ENCODE measurements at regions not wholly inside any gene's neighbourhood (a gene's known extent, or its start where the extent isn't known, plus 50 kb on each side); places are given as distances from the start of the nearest gene placed in this dataset.

DNA sequence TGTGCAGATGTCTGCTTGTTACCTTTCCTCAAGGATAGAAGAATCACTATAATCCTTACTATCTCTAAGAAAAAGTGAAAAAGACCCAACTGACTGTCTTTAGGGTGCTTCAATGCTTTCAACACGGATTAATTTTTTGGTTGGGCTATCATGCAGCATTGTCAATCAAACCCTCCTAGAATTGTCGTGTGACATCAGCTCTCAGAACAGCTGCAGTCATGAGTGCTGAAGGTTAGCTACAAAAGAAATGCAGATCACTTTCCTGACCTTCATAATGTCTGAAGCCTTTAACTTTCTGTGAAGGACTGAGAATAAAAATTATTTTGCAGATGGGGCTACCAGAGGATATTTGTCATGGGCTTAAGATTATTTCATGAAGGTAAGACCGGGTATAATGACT lies 107.9 kb upstream of the EFNA5 start:
- TF ChIP-seq, protein P1, sequence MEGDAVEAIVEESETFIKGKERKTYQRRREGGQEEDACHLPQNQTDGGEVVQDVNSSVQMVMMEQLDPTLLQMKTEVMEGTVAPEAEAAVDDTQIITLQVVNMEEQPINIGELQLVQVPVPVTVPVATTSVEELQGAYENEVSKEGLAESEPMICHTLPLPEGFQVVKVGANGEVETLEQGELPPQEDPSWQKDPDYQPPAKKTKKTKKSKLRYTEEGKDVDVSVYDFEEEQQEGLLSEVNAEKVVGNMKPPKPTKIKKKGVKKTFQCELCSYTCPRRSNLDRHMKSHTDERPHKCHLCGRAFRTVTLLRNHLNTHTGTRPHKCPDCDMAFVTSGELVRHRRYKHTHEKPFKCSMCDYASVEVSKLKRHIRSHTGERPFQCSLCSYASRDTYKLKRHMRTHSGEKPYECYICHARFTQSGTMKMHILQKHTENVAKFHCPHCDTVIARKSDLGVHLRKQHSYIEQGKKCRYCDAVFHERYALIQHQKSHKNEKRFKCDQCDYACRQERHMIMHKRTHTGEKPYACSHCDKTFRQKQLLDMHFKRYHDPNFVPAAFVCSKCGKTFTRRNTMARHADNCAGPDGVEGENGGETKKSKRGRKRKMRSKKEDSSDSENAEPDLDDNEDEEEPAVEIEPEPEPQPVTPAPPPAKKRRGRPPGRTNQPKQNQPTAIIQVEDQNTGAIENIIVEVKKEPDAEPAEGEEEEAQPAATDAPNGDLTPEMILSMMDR (IDR thresholded peaks at IDR 0.05; ENCODE audit: poor library complexity): no peak
- TF ChIP-seq EZH2 (IDR thresholded peaks at IDR 0.05; ENCODE audit: borderline replicate concordance) (no peak), EZH2phosphoT487 (IDR thresholded peaks at IDR 0.05; ENCODE audit: low read depth, severe bottlenecking, unreplicated experiment) (no peak)
- H3K4me2 ChIP-seq: no peak overlapping the region
- WGBS (ENCODE audit: low lambda C conversion rate, missing lambda C conversion rate): 86% methylated on average over 3 of the region's 3 CpGs

DNA sequence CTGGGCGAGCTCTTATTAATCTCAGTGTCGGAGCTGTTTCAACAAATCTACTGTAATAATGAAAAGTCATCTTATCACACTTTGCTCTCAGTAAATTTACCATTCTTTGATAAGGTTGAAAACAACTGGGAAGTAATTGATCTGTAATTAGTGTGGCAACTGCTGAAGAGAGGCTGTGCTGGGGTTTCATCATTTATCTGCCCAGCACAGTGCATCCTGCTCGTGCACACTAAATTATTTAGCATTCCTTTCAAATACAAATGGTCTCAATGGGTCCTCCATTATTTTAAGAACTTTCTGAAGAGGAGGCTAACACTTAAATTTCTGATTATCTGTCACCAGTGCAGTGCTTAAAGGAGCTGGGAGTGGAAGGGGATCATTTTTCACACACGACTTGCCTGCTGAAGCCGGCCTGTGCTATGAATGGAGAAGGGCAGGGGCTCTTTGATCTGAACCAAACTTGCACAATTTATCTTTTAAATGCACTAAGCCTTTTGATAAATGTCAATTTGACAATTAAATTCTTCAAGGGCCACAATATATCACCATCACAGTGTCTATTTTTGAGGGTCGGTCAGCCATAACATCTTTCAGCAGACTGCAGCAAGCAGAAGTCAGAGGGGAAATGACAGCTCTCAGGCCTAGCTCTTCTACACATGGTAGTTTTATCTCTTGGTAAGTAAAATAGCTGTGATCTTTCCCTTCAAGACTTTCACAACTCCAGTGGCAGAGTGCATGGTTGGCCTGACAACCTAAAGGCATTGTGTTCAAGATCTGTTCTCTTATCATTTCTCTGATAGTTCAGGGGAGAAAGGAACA lies 106.4 kb upstream of the EFNA5 start:
- Histone ChIP-seq H3K4me3 (no peak overlapping the region), H3K9me3 (ENCODE audit: low read depth) (no peaks in the 10 kb centered on the region), H3K4me1 (ENCODE audit: insufficient read depth) (peaks cover 3% of the 10 kb centered on the region), H2AFZ (no peak overlapping the region), H3K9me2 (replicated peaks; ENCODE audit: insufficient read depth) (no peaks in the 10 kb centered on the region), H3K36me3 (replicated peaks; ENCODE audit: insufficient read depth, low read depth) (no peaks in the 10 kb centered on the region), H4K20me1 (ENCODE audit: insufficient read depth, poor library complexity, severe bottlenecking) (no peaks in the 10 kb centered on the region), H3K27ac (no peak overlapping the region), H3K4me2 (no peak overlapping the region), H3K79me2 (no peaks in the 10 kb centered on the region), H3K27me3 (no peaks in the 10 kb centered on the region)
- 53% methylated on average over 6 of the region's 6 CpGs for WGBS (ENCODE audit: low lambda C conversion rate, missing lambda C conversion rate)
- no peak for TF ChIP-seq EZH2phosphoT487 (IDR thresholded peaks at IDR 0.05; ENCODE audit: low read depth, severe bottlenecking, unreplicated experiment)
- DNase-seq (ENCODE audit: low spot score): no peak

More for the DNA sequence above, 107.9 kb upstream of the EFNA5 start:
- Histone ChIP-seq H3K9me2 (replicated peaks; ENCODE audit: insufficient read depth) (no peaks in the 10 kb centered on the region), H3K36me3 (replicated peaks; ENCODE audit: insufficient read depth, low read depth) (no peaks in the 10 kb centered on the region), H3K9me3 (ENCODE audit: low read depth) (no peaks in the 10 kb centered on the region), H3K79me2 (no peaks in the 10 kb centered on the region), H3K4me1 (ENCODE audit: insufficient read depth) (peaks cover 14% of the 10 kb centered on the region), H2AFZ (no peak overlapping the region), H4K20me1 (ENCODE audit: insufficient read depth, poor library complexity, severe bottlenecking) (no peaks in the 10 kb centered on the region), H3K27me3 (no peaks in the 10 kb centered on the region), H3K27ac (no peak overlapping the region), H3K4me3 (no peak overlapping the region)
- no peak for DNase-seq (ENCODE audit: low spot score)

GRCh38 chr5:107776506-107776905 lies 105.8 kb upstream of the EFNA5 start:
- TF ChIP-seq, protein P1 (IDR thresholded peaks at IDR 0.05; ENCODE audit: poor library complexity): no peak
- TF ChIP-seq EZH2phosphoT487 (IDR thresholded peaks at IDR 0.05; ENCODE audit: low read depth, severe bottlenecking, unreplicated experiment) (no peak), EZH2 (IDR thresholded peaks at IDR 0.05; ENCODE audit: borderline replicate concordance) (no peak)
- H4K20me1 ChIP-seq (ENCODE audit: insufficient read depth, poor library complexity, severe bottlenecking): no peaks in the 10 kb centered on the region
- no peaks in the 10 kb centered on the region for H3K27me3 ChIP-seq
- 57% methylated on average over 3 of the region's 3 CpGs for WGBS (ENCODE audit: low lambda C conversion rate, missing lambda C conversion rate)
- peaks cover 3% of the 10 kb centered on the region for H3K4me1 ChIP-seq (ENCODE audit: insufficient read depth)
- no peak overlapping the region for H3K27ac ChIP-seq
- H3K79me2 ChIP-seq: no peaks in the 10 kb centered on the region
- no peaks in the 10 kb centered on the region for H3K9me3 ChIP-seq (ENCODE audit: low read depth)
- H2AFZ ChIP-seq: no peak overlapping the region
- H3K4me3 ChIP-seq: no peak overlapping the region
- no peaks in the 10 kb centered on the region for H3K9me2 ChIP-seq (replicated peaks; ENCODE audit: insufficient read depth)
- no peak for DNase-seq (ENCODE audit: low spot score)
- no peaks in the 10 kb centered on the region for H3K36me3 ChIP-seq (replicated peaks; ENCODE audit: insufficient read depth, low read depth)
- no peak overlapping the region for H3K4me2 ChIP-seq

DNA sequence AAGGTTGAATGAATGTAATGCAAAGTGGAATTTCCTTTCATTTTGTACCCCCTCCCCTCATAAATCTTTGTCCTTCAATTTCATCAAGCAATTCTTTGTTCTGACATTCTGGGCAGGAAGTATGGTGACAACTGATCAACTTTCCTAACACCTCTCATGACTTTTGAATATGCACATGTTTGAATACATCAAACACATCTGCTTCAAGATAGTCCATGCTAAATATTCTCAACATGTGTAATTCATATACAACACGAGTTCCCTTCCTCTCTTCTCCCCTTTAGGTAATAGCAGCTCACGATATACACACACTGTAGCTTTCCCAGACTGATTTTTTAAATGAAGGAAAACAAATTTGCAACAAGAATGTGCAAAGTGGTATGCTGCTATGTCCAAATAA lies 103.6 kb upstream of the EFNA5 start:
- Histone ChIP-seq H3K4me2 (no peak overlapping the region), H3K79me2 (no peaks in the 10 kb centered on the region), H3K9me3 (ENCODE audit: low read depth) (no peaks in the 10 kb centered on the region), H3K4me1 (ENCODE audit: insufficient read depth) (peaks cover 3% of the 10 kb centered on the region), H3K27ac (no peak overlapping the region), H4K20me1 (ENCODE audit: insufficient read depth, poor library complexity, severe bottlenecking) (no peaks in the 10 kb centered on the region), H3K27me3 (no peaks in the 10 kb centered on the region), H3K9me2 (replicated peaks; ENCODE audit: insufficient read depth) (no peaks in the 10 kb centered on the region), H3K4me3 (no peak overlapping the region), H2AFZ (no peak overlapping the region), H3K36me3 (replicated peaks; ENCODE audit: insufficient read depth, low read depth) (no peaks in the 10 kb centered on the region)
- no peak for DNase-seq (ENCODE audit: low spot score)
- WGBS (ENCODE audit: low lambda C conversion rate, missing lambda C conversion rate): 83% methylated on average over 2 of the region's 2 CpGs
- no peak for TF ChIP-seq EZH2phosphoT487 (IDR thresholded peaks at IDR 0.05; ENCODE audit: low read depth, severe bottlenecking, unreplicated experiment)
- TF ChIP-seq, protein P1 (IDR thresholded peaks at IDR 0.05; ENCODE audit: poor library complexity): no peak
- no peak for TF ChIP-seq EZH2 (IDR thresholded peaks at IDR 0.05; ENCODE audit: borderline replicate concordance)

Data from hepatocyte (in vitro differentiated cells).